Panc1 (cell line): ENCODE measurements at regions not wholly inside any gene's neighbourhood (a gene's known extent, or its start where the extent isn't known, plus 50 kb on each side); places are given as distances from the start of the nearest gene placed in this dataset.

Source experiments
- ATAC-seq: fragments of 200-7000 bp; cut with Tn5 transposase; 2 replicates; pipeline ENCODE4 v1.9.1; 2020; ENCODE audit warnings: mild to moderate bottlenecking, moderate library complexity
- BruUV-seq: library from RNA; stranded (reverse); fragments of 400-500 nt; replicated peaks from 2 replicates; lab custom pipeline; 2021; lab: Mats Ljungman, UMichigan
- CTCF ChIA-PET: fragments of 300-600 bp; sonication (Branson Sonifier 250); formaldehyde crosslinking; loops from one replicate; lab custom pipeline; 2022; ENCODE audit warnings: antibody characterized with exemption; lab: Charles Lee
- POLR2A ChIA-PET: fragments of 300-600 bp; sonication (Branson Sonifier 250); formaldehyde crosslinking; loops from one replicate; lab custom pipeline; 2022; ENCODE audit warnings: antibody characterized with exemption; lab: Charles Lee
- DNase-seq: peaks from one replicate; pipeline ENCODE4 v3.0.0-alpha.2; 2010; ENCODE audit warnings: low read depth, low spot score
- H3K27ac ChIP-seq: 2 replicates; pipeline ENCODE4 v1.5.1; 2011; ENCODE audit warnings: mild to moderate bottlenecking, low read length, inconsistent platforms
- H3K27me3 ChIP-seq: fragments of 200-500 bp; sonication (Bioruptor generic); 2 replicates; pipeline ENCODE4 v1.6.0; 2014; ENCODE audit warnings: low read length, inconsistent platforms; ENCODE audit not compliant: control insufficient read depth, insufficient read depth
- H3K36me3 ChIP-seq: fragments of 200-500 bp; sonication (Bioruptor generic); 2 replicates; pipeline ENCODE4 v1.5.1; 2014; ENCODE audit warnings: inconsistent platforms, mild to moderate bottlenecking, low read length, moderate library complexity; ENCODE audit not compliant: control insufficient read depth, insufficient read depth
- H3K4me1 ChIP-seq: 2 replicates; pipeline ENCODE4 v1.5.1; 2011; ENCODE audit warnings: inconsistent platforms, mild to moderate bottlenecking, low read length, moderate library complexity; ENCODE audit not compliant: control insufficient read depth, insufficient read depth
- H3K4me3 ChIP-seq, 2 experiments: 2 replicates each; pipeline ENCODE4 v1.5.1; 2011 to 2012; ENCODE audit warnings: low read depth in 2 of 2, low read length in 2 of 2, mild to moderate bottlenecking in 2 of 2, inconsistent platforms in 1 of 2, moderate library complexity in 1 of 2
- H3K9me3 ChIP-seq: fragments of 200-500 bp; sonication (Bioruptor generic); 2 replicates; pipeline ENCODE4 v1.5.1; 2014; ENCODE audit warnings: low read depth, mild to moderate bottlenecking, inconsistent platforms, low read length, moderate library complexity; ENCODE audit not compliant: control insufficient read depth, insufficient read depth
- CTCF ChIP-seq: fragments of 450-650 bp; IDR thresholded peaks from 2 replicates; pipeline ENCODE4 v1.5.1; 2017; ENCODE audit warnings: mild to moderate bottlenecking
- POLR2AphosphoS5 ChIP-seq: IDR thresholded peaks from 2 replicates; pipeline ENCODE4 v1.6.1; 2012; ENCODE audit warnings: mild to moderate bottlenecking, low read depth, low read length, moderate library complexity
- REST ChIP-seq, 2 experiments: IDR thresholded peaks; 2 replicates each; pipeline ENCODE4 v1.6.1; 2011 to 2012; ENCODE audit warnings: low read depth in 2 of 2, control low read depth in 1 of 2, low read length in 1 of 2, mild to moderate bottlenecking in 1 of 2, moderate library complexity in 1 of 2; ENCODE audit not compliant: insufficient read depth in 1 of 2
- SIN3A ChIP-seq: IDR thresholded peaks from 2 replicates; pipeline ENCODE4 v1.6.1; 2012; ENCODE audit warnings: low read depth, mild to moderate bottlenecking, low read length, moderate library complexity, borderline replicate concordance; ENCODE audit not compliant: insufficient read depth
- TCF7L2 ChIP-seq: IDR thresholded peaks from 2 replicates; pipeline ENCODE4 v1.6.1; 2011; ENCODE audit warnings: mild to moderate bottlenecking, low read depth, low read length, inconsistent platforms
- in situ Hi-C: cut with HindIII; loops from 2 replicates; pipeline ENCODE4 v1.10.0; 2016; ENCODE audit warnings: low sequenced_read_pairs, low pct_unique_long_range_greater_than_20kb
- intact Hi-C: fragments of 100-400 bp; cut with micrococcal nuclease; formaldehyde crosslinking; loops from one replicate; pipeline ENCODE4 v1.10.0; 2022; ENCODE audit not compliant: unreplicated experiment

- no TSS peak for BruUV-seq
- H3K4me3 ChIP-seq, result no peak overlapping the region
- DNase-seq, result no peak
- no peaks in the 10 kb centered on the region for H3K4me1 ChIP-seq
- no peaks in the 10 kb centered on the region for H3K36me3 ChIP-seq
- no peak overlapping the region for H3K27ac ChIP-seq
- ChIA-PET CTCF (no interaction called here), POLR2A (no interaction called here)
- in situ Hi-C loops (no loop called here), intact Hi-C loops (loop anchor here (10.0 kb wide), 1 partner anchor 60 kb away; no protein-coding TSS in a partner anchor)
- H3K9me3 ChIP-seq, result no peaks in the 10 kb centered on the region
- no peak for ATAC-seq
- H3K27me3 ChIP-seq, result no peaks in the 10 kb centered on the region
- TF ChIP-seq TCF7L2 (no peak), SIN3A (no peak), REST (IDR thresholded peaks at IDR 0.05; ENCODE audit: insufficient read depth in 1 of 2, low read depth in 2 of 2, low read length in 1 of 2) (no peak), CTCF (no peak), POLR2AphosphoS5 (no peak)
Measured at GRCh38 chr7:85734823-85735222, 548.0 kb upstream of the SEMA3D start.

GRCh38 chr7:85733169-85733915, 546.5 kb upstream of the SEMA3D start:
- no peaks in the 10 kb centered on the region for H3K9me3 ChIP-seq
- no peaks in the 10 kb centered on the region for H3K27me3 ChIP-seq
- ATAC-seq (no peak), DNase-seq (no peak)
- ChIA-PET CTCF (no interaction called here), POLR2A (no interaction called here)
- no peak overlapping the region for H3K4me3 ChIP-seq
- no peaks in the 10 kb centered on the region for H3K36me3 ChIP-seq
- intact Hi-C loops (loop anchor here (10.0 kb wide), 1 partner anchor 61 kb away; no protein-coding TSS in a partner anchor), in situ Hi-C loops (no loop called here)
- no TSS peak for BruUV-seq
- no peaks in the 10 kb centered on the region for H3K4me1 ChIP-seq
- no peak overlapping the region for H3K27ac ChIP-seq
- TF ChIP-seq REST (IDR thresholded peaks at IDR 0.05; ENCODE audit: insufficient read depth in 1 of 2, low read depth in 2 of 2, low read length in 1 of 2), result no peak
- no peak for TF ChIP-seq SIN3A
- TF ChIP-seq POLR2AphosphoS5, result no peak
